Breast epithelium (tissue), 3 donors: ENCODE measurements at regions not wholly inside any gene's neighbourhood (a gene's known extent, or its start where the extent isn't known, plus 50 kb on each side); places are given as distances from the start of the nearest gene placed in this dataset.

ENCODE experiments used
- POLR2A ChIP-seq: fragments of 450-650 bp; IDR thresholded peaks from one replicate; pipeline ENCODE4 v1.6.1; 2016; ENCODE audit warnings: antibody characterized with exemption, mild to moderate bottlenecking, moderate library complexity
- POLR2AphosphoS5 ChIP-seq, 3 donors: sonication (generic); formaldehyde crosslinking; IDR thresholded peaks; one replicate each; pipeline ENCODE4 v1.6.1; 2017; ENCODE audit warnings: antibody characterized with exemption in 3 of 3
- TF ChIP-seq, protein P1 (sequence below), 3 donors: fragments of 450-650 bp; IDR thresholded peaks; one replicate each; pipeline ENCODE4 v1.5.1; 2016 to 2017; ENCODE audit warnings: antibody characterized with exemption in 3 of 3, mild to moderate bottlenecking in 3 of 3, moderate library complexity in 3 of 3

DNA sequence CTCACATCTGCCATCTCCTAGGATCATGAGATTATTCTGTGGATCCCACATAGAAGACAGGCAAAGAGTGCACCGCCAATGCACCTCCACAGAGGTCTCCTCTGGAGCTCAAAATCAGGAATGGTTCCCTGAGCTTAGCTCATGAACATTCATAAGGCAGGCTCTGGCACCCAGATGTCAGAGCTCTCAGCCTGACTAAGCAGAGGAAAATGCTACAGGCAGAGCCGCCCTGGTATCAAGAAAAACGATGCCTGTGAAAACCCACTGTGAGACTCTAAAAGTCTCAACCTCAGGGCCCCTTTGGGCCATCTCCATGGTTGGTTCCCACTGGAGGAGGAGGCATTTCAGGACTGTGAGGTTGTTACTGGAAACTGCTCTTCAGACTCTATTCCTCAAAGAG is 71.7 kb upstream of the TSPY4 start:
- TF ChIP-seq POLR2A (no peak), POLR2AphosphoS5 (IDR thresholded peaks at IDR 0.05) (no peak)
- TF ChIP-seq, protein P1, sequence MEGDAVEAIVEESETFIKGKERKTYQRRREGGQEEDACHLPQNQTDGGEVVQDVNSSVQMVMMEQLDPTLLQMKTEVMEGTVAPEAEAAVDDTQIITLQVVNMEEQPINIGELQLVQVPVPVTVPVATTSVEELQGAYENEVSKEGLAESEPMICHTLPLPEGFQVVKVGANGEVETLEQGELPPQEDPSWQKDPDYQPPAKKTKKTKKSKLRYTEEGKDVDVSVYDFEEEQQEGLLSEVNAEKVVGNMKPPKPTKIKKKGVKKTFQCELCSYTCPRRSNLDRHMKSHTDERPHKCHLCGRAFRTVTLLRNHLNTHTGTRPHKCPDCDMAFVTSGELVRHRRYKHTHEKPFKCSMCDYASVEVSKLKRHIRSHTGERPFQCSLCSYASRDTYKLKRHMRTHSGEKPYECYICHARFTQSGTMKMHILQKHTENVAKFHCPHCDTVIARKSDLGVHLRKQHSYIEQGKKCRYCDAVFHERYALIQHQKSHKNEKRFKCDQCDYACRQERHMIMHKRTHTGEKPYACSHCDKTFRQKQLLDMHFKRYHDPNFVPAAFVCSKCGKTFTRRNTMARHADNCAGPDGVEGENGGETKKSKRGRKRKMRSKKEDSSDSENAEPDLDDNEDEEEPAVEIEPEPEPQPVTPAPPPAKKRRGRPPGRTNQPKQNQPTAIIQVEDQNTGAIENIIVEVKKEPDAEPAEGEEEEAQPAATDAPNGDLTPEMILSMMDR (IDR thresholded peaks at IDR 0.05) = no peak
